AG04449 (cell line): ENCODE measurements at regions not wholly inside any gene's neighbourhood (a gene's known extent, or its start where the extent isn't known, plus 50 kb on each side); places are given as distances from the start of the nearest gene placed in this dataset.

ENCODE experiments used
- CTCF ChIA-PET: fragments of 350-600 bp; formaldehyde crosslinking; extraction: SDS; loops from one replicate; lab custom pipeline; 2021; ENCODE audit warnings: antibody characterized with exemption; lab: Yijun Ruan, JAX
- POLR2A ChIA-PET: fragments of 400-600, 350-600 bp; formaldehyde crosslinking; extraction: SDS; loops from one replicate; lab custom pipeline; 2020; ENCODE audit warnings: antibody characterized with exemption, inconsistent platforms; lab: Yijun Ruan, JAX
- DNase-seq: peaks from one replicate; pipeline ENCODE4 v3.0.0-alpha.2; 2010; ENCODE audit warnings: low read depth, low spot score
- H3K4me3 ChIP-seq: 2 replicates; pipeline ENCODE4 v1.5.1; 2011; ENCODE audit warnings: low read depth, mild to moderate bottlenecking, control low read depth, low read length
- TF ChIP-seq, protein P1 (sequence below): IDR thresholded peaks from one replicate; pipeline ENCODE4 v1.5.1; 2011; ENCODE audit warnings: mild to moderate bottlenecking, moderate library complexity, low read length, control low read depth, inconsistent platforms; ENCODE audit not compliant: insufficient read depth; ENCODE audit errors: missing control alignments

DNA sequence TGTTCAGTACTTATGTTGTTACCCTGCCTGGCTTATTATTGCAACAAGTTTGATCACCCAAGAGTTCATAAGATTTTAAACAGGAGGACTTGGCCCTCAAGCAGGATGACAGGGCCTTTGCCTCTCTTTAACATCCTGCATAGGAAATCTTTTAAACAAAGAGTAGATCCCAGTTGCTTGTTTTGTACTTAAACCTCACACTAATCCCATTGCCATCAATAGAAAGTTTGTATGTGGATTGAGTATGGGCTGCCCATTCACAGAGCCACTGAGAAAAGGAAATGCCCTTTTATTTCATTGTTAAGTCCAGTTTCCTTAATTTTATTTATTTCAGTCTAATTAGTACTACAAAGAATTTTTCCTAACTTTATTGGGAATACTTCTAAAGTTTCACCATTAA is 52.2 kb upstream of the FGF10 start:
- CTCF ChIA-PET, result no interaction called here
- TF ChIP-seq, protein P1, sequence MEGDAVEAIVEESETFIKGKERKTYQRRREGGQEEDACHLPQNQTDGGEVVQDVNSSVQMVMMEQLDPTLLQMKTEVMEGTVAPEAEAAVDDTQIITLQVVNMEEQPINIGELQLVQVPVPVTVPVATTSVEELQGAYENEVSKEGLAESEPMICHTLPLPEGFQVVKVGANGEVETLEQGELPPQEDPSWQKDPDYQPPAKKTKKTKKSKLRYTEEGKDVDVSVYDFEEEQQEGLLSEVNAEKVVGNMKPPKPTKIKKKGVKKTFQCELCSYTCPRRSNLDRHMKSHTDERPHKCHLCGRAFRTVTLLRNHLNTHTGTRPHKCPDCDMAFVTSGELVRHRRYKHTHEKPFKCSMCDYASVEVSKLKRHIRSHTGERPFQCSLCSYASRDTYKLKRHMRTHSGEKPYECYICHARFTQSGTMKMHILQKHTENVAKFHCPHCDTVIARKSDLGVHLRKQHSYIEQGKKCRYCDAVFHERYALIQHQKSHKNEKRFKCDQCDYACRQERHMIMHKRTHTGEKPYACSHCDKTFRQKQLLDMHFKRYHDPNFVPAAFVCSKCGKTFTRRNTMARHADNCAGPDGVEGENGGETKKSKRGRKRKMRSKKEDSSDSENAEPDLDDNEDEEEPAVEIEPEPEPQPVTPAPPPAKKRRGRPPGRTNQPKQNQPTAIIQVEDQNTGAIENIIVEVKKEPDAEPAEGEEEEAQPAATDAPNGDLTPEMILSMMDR, result no peak
- no peak for DNase-seq
- POLR2A ChIA-PET, result no interaction called here
- no peak overlapping the region for H3K4me3 ChIP-seq

DNA sequence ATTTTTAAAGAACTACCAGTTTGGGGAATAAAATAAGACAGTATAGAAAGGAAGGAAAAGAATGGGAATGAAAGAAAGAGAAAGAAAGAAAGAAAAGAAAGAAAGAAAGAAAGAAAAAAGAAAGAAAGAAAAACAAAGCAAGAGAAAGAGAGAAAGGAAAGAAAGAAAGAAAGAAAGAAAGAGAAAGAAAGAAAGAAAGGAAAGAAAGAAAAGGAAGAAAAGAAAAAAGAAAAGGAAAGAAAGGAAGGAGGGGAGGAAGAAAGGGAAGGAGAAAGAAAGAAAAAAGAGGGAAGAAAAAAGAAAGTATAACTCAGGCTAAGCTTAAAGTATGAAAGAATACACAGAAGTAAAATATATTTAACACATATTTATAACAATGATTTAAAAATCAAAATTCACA is 51.0 kb upstream of the FGF10 start:
- no peak overlapping the region for H3K4me3 ChIP-seq
- ChIA-PET CTCF (no interaction called here), POLR2A (no interaction called here)
- TF ChIP-seq, protein P1, result no peak
- DNase-seq, result no peak
